Loucy (cell line): ENCODE measurements at regions not wholly inside any gene's neighbourhood (a gene's known extent, or its start where the extent isn't known, plus 50 kb on each side); places are given as distances from the start of the nearest gene placed in this dataset.

Experiments used
- H2AFZ ChIP-seq: fragments of 200-600 bp; sonication (generic); 2 replicates; pipeline ENCODE4 v1.6.0; 2016; ENCODE audit warnings: antibody characterized with exemption, mild to moderate bottlenecking, low read length, moderate library complexity
- H3F3A ChIP-seq: fragments of 200-600 bp; 2 replicates; pipeline ENCODE4 v1.6.0; 2016; ENCODE audit warnings: antibody characterized with exemption, low read depth, mild to moderate bottlenecking
- H3K27me3 ChIP-seq: fragments of 200-600 bp; sonication (generic); 2 replicates; pipeline ENCODE4 v1.6.1; 2014; ENCODE audit warnings: low read length, mild to moderate bottlenecking; ENCODE audit not compliant: insufficient read depth, poor library complexity, severe bottlenecking
- H3K36me3 ChIP-seq: fragments of 200-600 bp; sonication (generic); 2 replicates; pipeline ENCODE4 v1.6.1; 2016; ENCODE audit warnings: low read length; ENCODE audit not compliant: insufficient read depth
- H3K4me1 ChIP-seq: fragments of 200-600 bp; sonication (generic); 2 replicates; pipeline ENCODE4 v1.5.1; 2014; ENCODE audit warnings: low read length, mild to moderate bottlenecking; ENCODE audit not compliant: insufficient read depth, poor library complexity, severe bottlenecking
- H3K4me2 ChIP-seq: fragments of 200-600 bp; sonication (generic); 2 replicates; pipeline ENCODE4 v1.6.0; 2014; ENCODE audit warnings: antibody characterized with exemption, low read length, low read depth, mild to moderate bottlenecking; ENCODE audit not compliant: poor library complexity, severe bottlenecking
- H3K4me3 ChIP-seq: fragments of 200-600 bp; sonication (generic); 2 replicates; pipeline ENCODE4 v1.5.1; 2014; ENCODE audit warnings: low read length, mild to moderate bottlenecking, mixed read lengths; ENCODE audit not compliant: poor library complexity, severe bottlenecking
- H3K79me2 ChIP-seq: fragments of 200-600 bp; sonication (generic); 2 replicates; pipeline ENCODE4 v1.6.1; 2014; ENCODE audit warnings: low read length; ENCODE audit not compliant: insufficient read depth
- H3K9ac ChIP-seq: fragments of 200-600 bp; sonication (generic); 2 replicates; pipeline ENCODE4 v1.6.0; 2014; ENCODE audit warnings: mild to moderate bottlenecking, low read depth, low read length, moderate library complexity; ENCODE audit not compliant: poor library complexity, severe bottlenecking
- H3K9me2 ChIP-seq: fragments of 200-600 bp; sonication (generic); replicated peaks from 2 replicates; pipeline ENCODE4 v1.6.1; 2016; ENCODE audit warnings: low read depth, low read length, mixed read lengths
- H3K9me3 ChIP-seq: fragments of 200-600 bp; sonication (generic); 2 replicates; pipeline ENCODE4 v1.6.1; 2014; ENCODE audit warnings: mild to moderate bottlenecking, antibody characterized with exemption, low read length, low read depth; ENCODE audit not compliant: insufficient read depth
- H4K20me1 ChIP-seq: fragments of 200-600 bp; sonication (generic); 2 replicates; pipeline ENCODE4 v1.6.0; 2014; ENCODE audit warnings: antibody characterized with exemption, low read length, mild to moderate bottlenecking; ENCODE audit not compliant: insufficient read depth, poor library complexity, severe bottlenecking
- CTCF ChIP-seq: fragments of 200-600 bp; sonication (generic); conservative IDR thresholded peaks from 2 replicates; pipeline ENCODE4 v1.5.1; 2014; ENCODE audit warnings: mild to moderate bottlenecking, antibody characterized with exemption, low read length
- EZH2phosphoT487 ChIP-seq: fragments of 200-600 bp; IDR thresholded peaks from 2 replicates; pipeline ENCODE4 v1.6.1; 2018; ENCODE audit warnings: antibody characterized with exemption, mild to moderate bottlenecking, moderate library complexity, borderline replicate concordance

DNA sequence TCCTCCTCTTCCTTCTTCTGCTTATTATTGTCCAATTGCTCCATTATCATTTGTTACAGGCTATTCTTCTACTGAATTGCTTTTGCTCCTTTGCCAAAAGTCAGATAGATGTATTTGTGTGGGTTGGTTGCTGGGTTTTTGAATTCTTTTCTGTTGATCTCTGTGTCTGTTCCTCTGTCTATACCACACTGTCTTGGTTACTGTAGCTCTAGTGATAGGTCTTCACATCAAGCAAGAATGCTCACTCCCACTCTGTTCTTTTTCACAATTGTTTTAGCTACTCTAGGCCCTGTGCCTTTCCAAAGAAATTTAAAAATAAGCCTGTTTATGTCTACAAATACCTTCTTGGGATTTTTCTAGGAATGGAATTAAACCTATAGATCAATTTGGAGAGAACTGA lies 217.2 kb downstream of the GALR1 start:
- Histone ChIP-seq H3K9me3 (no peaks in the 10 kb centered on the region), H3K9me2 (no peaks in the 10 kb centered on the region), H3F3A (no peaks in the 10 kb centered on the region), H3K4me2 (no peak overlapping the region), H3K4me1 (no peaks in the 10 kb centered on the region), H3K4me3 (no peak overlapping the region), H4K20me1 (no peaks in the 10 kb centered on the region), H3K27me3 (no peaks in the 10 kb centered on the region), H3K36me3 (no peaks in the 10 kb centered on the region), H3K9ac (no peak overlapping the region), H2AFZ (no peak overlapping the region), H3K79me2 (no peaks in the 10 kb centered on the region)
- TF ChIP-seq CTCF (no peak), EZH2phosphoT487 (no peak)

DNA sequence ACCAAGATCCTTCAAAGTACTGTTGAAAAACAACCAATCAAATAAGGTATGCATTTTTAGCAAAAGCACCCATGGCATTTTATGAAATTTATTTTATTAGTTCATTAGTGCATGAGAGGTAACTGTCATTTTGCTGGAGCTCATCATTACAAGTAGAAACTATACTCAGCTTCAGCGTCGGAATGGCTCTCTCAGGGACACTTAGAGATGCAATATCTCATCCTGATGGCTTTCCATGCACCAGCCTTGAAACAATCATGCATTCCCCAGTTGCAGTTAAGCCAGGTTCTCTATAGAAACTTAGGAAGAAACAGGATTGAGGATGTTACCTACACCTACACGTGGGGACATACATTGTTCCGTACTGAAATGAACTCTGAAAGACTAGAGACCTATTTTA lies 219.5 kb downstream of the GALR1 start:
- no peaks in the 10 kb centered on the region for H3K36me3 ChIP-seq
- H3K79me2 ChIP-seq, result no peaks in the 10 kb centered on the region
- no peak overlapping the region for H3K9ac ChIP-seq
- no peak overlapping the region for H2AFZ ChIP-seq
- no peaks in the 10 kb centered on the region for H3K4me1 ChIP-seq
- no peak overlapping the region for H3K4me3 ChIP-seq
- no peaks in the 10 kb centered on the region for H3F3A ChIP-seq
- H3K9me2 ChIP-seq, result no peaks in the 10 kb centered on the region
- H3K9me3 ChIP-seq, result no peaks in the 10 kb centered on the region
- H3K27me3 ChIP-seq, result no peaks in the 10 kb centered on the region
- no peak for TF ChIP-seq CTCF
- no peak for TF ChIP-seq EZH2phosphoT487
- no peaks in the 10 kb centered on the region for H4K20me1 ChIP-seq
- H3K4me2 ChIP-seq, result no peak overlapping the region

DNA sequence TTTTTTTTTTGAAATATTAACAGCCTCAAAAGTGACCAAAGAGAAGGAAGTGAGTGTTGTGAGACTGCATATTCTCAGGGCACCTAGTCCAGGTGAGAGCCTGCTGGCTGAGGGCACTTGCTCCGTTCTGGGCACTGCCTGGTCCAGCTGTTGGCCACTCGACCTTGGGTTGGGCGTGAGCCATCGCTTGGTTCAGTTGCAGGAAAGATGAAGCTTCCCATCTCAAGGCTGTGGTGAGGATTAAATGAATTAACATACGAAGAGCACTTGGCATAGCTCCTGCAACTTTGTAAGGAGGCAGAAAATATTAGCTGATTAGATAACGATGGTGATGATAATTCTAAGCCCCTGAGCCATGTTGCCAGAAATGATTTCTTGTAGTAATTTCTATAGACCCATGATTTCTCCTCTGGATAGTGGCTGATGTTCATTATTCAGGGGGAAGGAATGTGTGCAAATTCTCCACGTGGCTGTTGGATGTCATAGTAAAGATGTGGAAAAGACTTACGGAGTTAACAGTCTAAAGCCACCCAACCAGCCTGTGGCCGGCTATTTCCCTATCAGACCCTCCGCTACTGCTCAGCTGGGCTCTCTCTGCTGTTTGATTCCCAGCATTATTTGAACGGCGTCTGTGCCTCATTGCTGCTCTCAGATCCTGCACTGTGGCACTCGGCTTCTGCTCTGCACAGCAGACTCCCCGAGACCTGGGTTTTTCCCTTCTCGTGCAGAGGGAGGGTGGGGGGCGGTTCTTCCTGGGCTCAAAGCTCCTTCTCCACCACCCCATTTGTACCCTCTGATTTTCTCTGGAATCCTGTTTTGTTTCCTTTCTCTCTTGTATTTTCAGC lies 221.1 kb downstream of the GALR1 start:
- Histone ChIP-seq H3F3A (no peaks in the 10 kb centered on the region), H4K20me1 (no peaks in the 10 kb centered on the region), H3K27me3 (no peaks in the 10 kb centered on the region), H3K36me3 (no peaks in the 10 kb centered on the region), H3K79me2 (no peaks in the 10 kb centered on the region), H3K9me3 (no peaks in the 10 kb centered on the region), H3K4me3 (no peak overlapping the region), H3K4me1 (no peaks in the 10 kb centered on the region), H3K9me2 (no peaks in the 10 kb centered on the region), H3K4me2 (no peak overlapping the region), H2AFZ (no peak overlapping the region), H3K9ac (no peak overlapping the region)
- TF ChIP-seq CTCF, result no peak
- TF ChIP-seq EZH2phosphoT487, result no peak
